Activated T-cell treated with anti-CD3 and anti-CD28 coated beads, Interleukin-2, amount 50 U/mL, for 24 hours (primary cell): ENCODE measurements at regions not wholly inside any gene's neighbourhood (a gene's known extent, or its start where the extent isn't known, plus 50 kb on each side); places are given as distances from the start of the nearest gene placed in this dataset.
"Not testable (repeated sequence)": the region's sequence is repeated elsewhere in the genome, so short reads cannot be mapped to it uniquely, and the experiment has no call there.

Experiments used
- DNase-seq: peaks from one replicate; pipeline ENCODE4 v3.0.0-alpha.2; 2020
- H3K27ac Mint-ChIP-seq: 2 replicates; pipeline ENCODE4 v1.8.0; 2020; ENCODE audit warnings: mild to moderate bottlenecking, mixed read lengths
- H3K27me3 Mint-ChIP-seq: 2 replicates; pipeline ENCODE4 v1.8.0; 2020; ENCODE audit warnings: mixed read lengths
- H3K36me3 Mint-ChIP-seq: 2 replicates; pipeline ENCODE4 v1.8.0; 2020; ENCODE audit warnings: low read depth, mixed read lengths
- H3K4me1 Mint-ChIP-seq: 2 replicates; pipeline ENCODE4 v1.8.0; 2020; ENCODE audit warnings: low read depth, mixed read lengths
- H3K4me3 Mint-ChIP-seq: 2 replicates; pipeline ENCODE4 v1.8.0; 2020; ENCODE audit warnings: mild to moderate bottlenecking, moderate library complexity, mixed read lengths
- H3K9me3 Mint-ChIP-seq: 2 replicates; pipeline ENCODE4 v1.8.0; 2020; ENCODE audit warnings: mixed read lengths

GRCh38 chr1:143816369-143816768, 155.4 kb downstream of the FAM72C start:
- not testable (repeated sequence) for H3K36me3 Mint-ChIP-seq, H3K27me3 Mint-ChIP-seq, DNase-seq, H3K4me3 Mint-ChIP-seq, H3K27ac Mint-ChIP-seq, H3K4me1 Mint-ChIP-seq, H3K9me3 Mint-ChIP-seq

- H3K27ac Mint-ChIP-seq, H3K4me1 Mint-ChIP-seq, H3K27me3 Mint-ChIP-seq, H3K9me3 Mint-ChIP-seq, H3K36me3 Mint-ChIP-seq, H3K4me3 Mint-ChIP-seq, DNase-seq: not testable (repeated sequence)
Measured at GRCh38 chr1:143805374-143805773, 166.4 kb downstream of the FAM72C start.

- DNase-seq, H3K27ac Mint-ChIP-seq, H3K36me3 Mint-ChIP-seq, H3K4me3 Mint-ChIP-seq, H3K4me1 Mint-ChIP-seq, H3K9me3 Mint-ChIP-seq, H3K27me3 Mint-ChIP-seq: not testable (repeated sequence)
Measured at GRCh38 chr1:143804707-143805356, 167.0 kb downstream of the FAM72C start.

- H3K27ac Mint-ChIP-seq, result peak overlapping the region; percentile 87
- peak; percentile 52 for DNase-seq
- not testable (repeated sequence) for H3K4me1 Mint-ChIP-seq, H3K9me3 Mint-ChIP-seq, H3K27me3 Mint-ChIP-seq, H3K36me3 Mint-ChIP-seq
- peak overlapping the region; percentile 67 for H3K4me3 Mint-ChIP-seq
Measured at GRCh38 chr1:143803927-143804411, 167.8 kb downstream of the FAM72C start.

- H3K36me3 Mint-ChIP-seq, H3K4me3 Mint-ChIP-seq, H3K27me3 Mint-ChIP-seq, H3K27ac Mint-ChIP-seq, DNase-seq, H3K9me3 Mint-ChIP-seq, H3K4me1 Mint-ChIP-seq: not testable (repeated sequence)
Measured at GRCh38 chr1:143803095-143803494, 168.7 kb downstream of the FAM72C start.

GRCh38 chr1:143799568-143800187, 172.1 kb downstream of the FAM72C start:
- H3K4me1 Mint-ChIP-seq, H3K27me3 Mint-ChIP-seq, H3K27ac Mint-ChIP-seq, H3K36me3 Mint-ChIP-seq, H3K4me3 Mint-ChIP-seq, H3K9me3 Mint-ChIP-seq, DNase-seq: not testable (repeated sequence)

- H3K4me3 Mint-ChIP-seq, H3K9me3 Mint-ChIP-seq: not testable (repeated sequence)
Measured at GRCh38 chr1:143796369-143796768, 175.4 kb downstream of the FAM72C start.

GRCh38 chr1:143792047-143792937, 179.5 kb downstream of the FAM72C start:
- H3K27ac Mint-ChIP-seq, H3K27me3 Mint-ChIP-seq, H3K9me3 Mint-ChIP-seq, H3K36me3 Mint-ChIP-seq, DNase-seq, H3K4me1 Mint-ChIP-seq, H3K4me3 Mint-ChIP-seq: not testable (repeated sequence)

More at GRCh38 chr1:143796369-143796768, 175.4 kb downstream of the FAM72C start:
- not testable (repeated sequence) for H3K27ac Mint-ChIP-seq, H3K36me3 Mint-ChIP-seq, H3K4me1 Mint-ChIP-seq, H3K27me3 Mint-ChIP-seq, DNase-seq

- H3K4me1 Mint-ChIP-seq, H3K4me3 Mint-ChIP-seq, H3K27ac Mint-ChIP-seq, H3K27me3 Mint-ChIP-seq, DNase-seq, H3K9me3 Mint-ChIP-seq, H3K36me3 Mint-ChIP-seq: not testable (repeated sequence)
Measured at GRCh38 chr1:143786381-143786780, 185.4 kb downstream of the FAM72C start.

- H3K4me3 Mint-ChIP-seq, H3K36me3 Mint-ChIP-seq, H3K4me1 Mint-ChIP-seq, DNase-seq, H3K27ac Mint-ChIP-seq, H3K27me3 Mint-ChIP-seq, H3K9me3 Mint-ChIP-seq: not testable (repeated sequence)
Measured at GRCh38 chr1:143785883-143786282, 185.9 kb downstream of the FAM72C start.

GRCh38 chr1:143784239-143784882, 187.4 kb downstream of the FAM72C start:
- not testable (repeated sequence) for H3K27me3 Mint-ChIP-seq, H3K36me3 Mint-ChIP-seq, H3K4me1 Mint-ChIP-seq, H3K27ac Mint-ChIP-seq, DNase-seq, H3K9me3 Mint-ChIP-seq, H3K4me3 Mint-ChIP-seq

- H3K36me3 Mint-ChIP-seq, H3K9me3 Mint-ChIP-seq, H3K27me3 Mint-ChIP-seq, H3K4me1 Mint-ChIP-seq, DNase-seq, H3K4me3 Mint-ChIP-seq, H3K27ac Mint-ChIP-seq: not testable (repeated sequence)
Measured at GRCh38 chr1:143778178-143778577, 193.6 kb downstream of the FAM72C start.

GRCh38 chr1:143764831-143765230, 207.0 kb downstream of the FAM72C start:
- not testable (repeated sequence) for H3K4me1 Mint-ChIP-seq, H3K36me3 Mint-ChIP-seq, H3K9me3 Mint-ChIP-seq, H3K27ac Mint-ChIP-seq, H3K4me3 Mint-ChIP-seq, H3K27me3 Mint-ChIP-seq, DNase-seq

GRCh38 chr1:143760366-143760765, 211.4 kb downstream of the FAM72C start:
- H3K36me3 Mint-ChIP-seq, H3K27me3 Mint-ChIP-seq, H3K4me1 Mint-ChIP-seq, H3K9me3 Mint-ChIP-seq, H3K27ac Mint-ChIP-seq, H3K4me3 Mint-ChIP-seq, DNase-seq: not testable (repeated sequence)
